GM12874 (cell line): ENCODE measurements at regions not wholly inside any gene's neighbourhood (a gene's known extent, or its start where the extent isn't known, plus 50 kb on each side); places are given as distances from the start of the nearest gene placed in this dataset.
A peak's percentile ranks its signal among the peaks of the same experiment; 100 is the strongest.

Experiments used
- CTCF ChIP-seq: IDR thresholded peaks from 2 replicates; pipeline ENCODE4 v1.5.1; 2011; ENCODE audit warnings: low read depth, mild to moderate bottlenecking, control low read depth, low read length, moderate library complexity; ENCODE audit not compliant: insufficient read depth

DNA sequence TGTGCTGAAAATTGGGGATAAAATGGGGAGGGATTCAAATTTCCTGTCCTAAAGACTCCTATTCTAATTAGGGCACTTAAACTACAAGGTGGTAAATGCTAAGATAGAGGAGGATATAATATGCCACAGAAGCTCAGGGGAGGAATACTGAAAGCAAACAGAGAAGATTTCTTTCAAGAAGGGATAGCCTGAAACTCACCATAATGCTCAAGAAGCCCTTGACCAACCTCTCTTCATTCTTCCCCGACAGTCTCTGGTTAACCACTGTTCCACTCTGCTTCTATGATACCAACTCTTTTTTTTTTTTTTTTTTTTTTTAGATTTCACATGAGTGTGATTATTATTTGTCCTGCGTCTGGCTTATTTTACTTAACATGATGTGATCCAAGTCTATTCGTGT lies 398.2 kb upstream of the FRG2C start:
- TF ChIP-seq CTCF = no peak

DNA sequence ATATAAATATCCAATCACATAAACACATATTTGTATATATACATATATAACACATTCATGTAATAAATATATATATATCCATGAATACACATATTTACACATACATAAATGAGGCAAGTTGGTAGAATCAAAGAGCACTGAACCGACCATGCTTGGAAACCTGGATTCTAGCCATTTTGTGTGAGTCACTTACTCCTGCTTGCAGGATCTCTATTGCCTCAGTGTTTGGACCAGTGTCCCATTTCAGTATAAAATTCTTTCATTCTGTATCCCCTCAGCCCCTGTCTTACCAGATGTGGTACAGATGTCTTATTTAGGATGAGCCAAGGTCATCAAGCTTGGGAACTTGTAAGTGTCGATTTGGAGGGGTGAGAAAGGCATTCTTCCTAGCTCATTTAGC lies 391.4 kb upstream of the FRG2C start:
- TF ChIP-seq CTCF = no peak

GRCh38 chr3:75294124-75294523 lies 370.0 kb upstream of the FRG2C start:
- 0 out of 2 replicates have a peak, but pooled peaks have one; percentile 19 for TF ChIP-seq CTCF

- no peak for TF ChIP-seq CTCF
These were observed 369.1 kb upstream of the FRG2C start for GRCh38 chr3:75295013-75295412.

DNA sequence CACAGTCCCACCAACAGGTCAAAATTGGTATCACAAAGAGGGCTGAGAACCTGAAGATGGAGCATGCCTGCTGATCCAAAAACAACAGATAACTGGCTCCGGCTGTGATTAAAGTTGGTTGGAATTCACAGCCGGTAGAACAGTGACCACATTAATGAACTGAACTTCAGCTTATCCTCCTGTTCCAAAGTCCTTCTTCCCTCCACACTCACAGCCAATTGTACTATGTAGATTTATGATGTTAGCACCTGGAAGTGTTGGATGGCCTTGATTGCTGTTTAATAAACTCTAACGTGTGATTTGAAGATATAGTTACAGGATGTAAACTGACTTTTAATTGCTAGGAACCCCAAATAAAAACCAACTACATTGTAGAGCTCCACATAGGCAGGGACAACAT lies 367.3 kb upstream of the FRG2C start:
- no peak for TF ChIP-seq CTCF

DNA sequence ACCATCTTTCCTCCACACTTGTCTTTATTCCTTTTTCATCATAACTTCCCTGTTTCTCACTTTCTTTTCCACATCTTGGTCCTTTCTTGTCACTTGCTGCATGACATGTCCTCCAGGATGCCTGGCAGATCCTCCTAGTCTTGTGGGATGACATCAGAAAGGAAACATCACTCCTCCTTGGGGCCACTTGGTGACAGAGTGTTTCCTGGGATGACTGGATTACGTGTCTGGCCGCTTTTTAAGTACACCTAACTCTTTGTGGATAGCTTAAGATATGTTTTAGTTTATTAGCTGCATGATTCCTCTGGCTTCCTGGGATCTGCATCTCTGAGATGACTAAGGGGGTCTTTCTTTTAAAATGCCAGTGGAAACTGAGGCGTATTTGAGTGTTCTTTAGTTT lies 363.5 kb upstream of the FRG2C start:
- TF ChIP-seq CTCF = no peak

DNA sequence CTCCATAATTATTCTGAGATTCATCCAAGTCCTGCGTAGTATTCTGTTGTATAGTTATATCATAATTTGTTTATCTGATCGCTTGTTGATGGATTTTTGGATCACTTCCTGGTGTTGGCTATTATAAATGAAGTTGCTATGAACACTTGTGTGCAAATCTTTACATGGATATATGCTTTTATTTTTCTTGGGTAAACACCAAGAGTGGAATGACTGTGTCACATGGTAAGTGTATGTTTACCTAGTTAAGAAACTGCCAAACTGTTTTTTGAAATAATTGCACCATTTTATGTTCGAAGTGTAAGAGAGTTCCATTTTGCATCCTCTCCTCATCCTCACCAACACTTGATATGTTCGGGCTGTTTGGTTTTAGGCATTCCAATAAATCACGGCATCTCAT lies 360.4 kb upstream of the FRG2C start:
- TF ChIP-seq CTCF = no peak

DNA sequence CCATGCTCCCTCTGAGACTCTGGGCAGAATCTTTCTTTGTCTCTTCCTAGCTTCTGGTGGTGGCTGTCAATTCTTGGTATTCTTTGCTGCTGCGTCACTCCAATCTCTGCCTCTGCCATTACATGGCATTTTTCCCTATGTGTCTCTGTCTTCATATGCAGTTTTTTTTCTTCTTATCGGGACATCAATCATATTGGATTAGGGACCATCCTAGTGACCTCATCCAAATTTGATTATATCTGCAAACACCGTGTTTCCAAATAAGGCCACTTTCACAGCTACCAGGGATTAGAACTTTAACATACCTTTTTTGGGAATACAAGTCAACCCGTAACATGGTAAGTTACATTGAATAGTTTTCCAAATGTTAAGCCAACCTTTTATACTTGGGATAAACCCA lies 358.2 kb upstream of the FRG2C start:
- TF ChIP-seq CTCF = no peak
